H1 (cell line): ENCODE measurements at regions not wholly inside any gene's neighbourhood (a gene's known extent, or its start where the extent isn't known, plus 50 kb on each side); places are given as distances from the start of the nearest gene placed in this dataset.

Source experiments
- SP1 ChIP-seq: IDR thresholded peaks from 2 replicates; pipeline ENCODE4 v1.6.1; 2011; ENCODE audit warnings: low read depth, low read length
- TF ChIP-seq, protein P1 (sequence below): IDR thresholded peaks from 2 replicates; pipeline ENCODE4 v1.6.1; 2012; ENCODE audit warnings: low read length, inconsistent platforms

DNA sequence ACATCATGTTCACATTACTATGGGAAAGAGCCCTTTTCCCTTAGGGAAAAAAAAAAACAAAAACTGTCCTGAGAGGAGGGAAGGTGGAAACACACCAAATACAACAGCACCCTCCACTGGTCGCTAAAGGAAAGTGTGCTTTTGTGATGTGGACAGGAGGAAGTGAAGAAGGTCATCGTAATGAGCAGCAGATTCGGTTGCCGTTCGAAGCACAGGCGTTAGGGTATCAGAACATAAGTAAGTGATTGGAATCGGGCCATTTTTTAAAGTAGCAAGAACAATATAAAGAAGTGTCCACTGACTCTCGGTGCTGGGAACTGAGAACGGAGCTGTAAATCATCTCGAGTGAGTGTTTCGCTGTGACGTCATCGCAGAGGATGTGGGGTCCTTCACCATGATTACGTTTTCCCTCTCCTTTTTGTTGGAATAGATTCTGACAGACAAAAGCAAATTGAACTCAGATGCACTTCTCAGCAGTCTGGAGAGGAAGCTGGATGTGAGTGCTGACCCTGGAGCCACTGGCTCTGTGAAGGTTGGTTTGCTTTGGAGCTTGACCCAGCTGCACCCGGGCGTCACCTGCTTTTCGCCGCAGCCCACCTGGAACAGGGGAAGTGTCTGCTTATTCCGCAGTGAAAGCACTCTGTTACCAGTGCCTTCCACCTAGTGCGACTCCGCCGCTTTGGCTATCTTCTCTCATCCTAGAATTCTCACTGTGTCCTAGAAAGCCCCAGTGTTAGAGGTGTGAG is 203.6 kb upstream of the GMDS start (continued):
- TF ChIP-seq, protein P1, sequence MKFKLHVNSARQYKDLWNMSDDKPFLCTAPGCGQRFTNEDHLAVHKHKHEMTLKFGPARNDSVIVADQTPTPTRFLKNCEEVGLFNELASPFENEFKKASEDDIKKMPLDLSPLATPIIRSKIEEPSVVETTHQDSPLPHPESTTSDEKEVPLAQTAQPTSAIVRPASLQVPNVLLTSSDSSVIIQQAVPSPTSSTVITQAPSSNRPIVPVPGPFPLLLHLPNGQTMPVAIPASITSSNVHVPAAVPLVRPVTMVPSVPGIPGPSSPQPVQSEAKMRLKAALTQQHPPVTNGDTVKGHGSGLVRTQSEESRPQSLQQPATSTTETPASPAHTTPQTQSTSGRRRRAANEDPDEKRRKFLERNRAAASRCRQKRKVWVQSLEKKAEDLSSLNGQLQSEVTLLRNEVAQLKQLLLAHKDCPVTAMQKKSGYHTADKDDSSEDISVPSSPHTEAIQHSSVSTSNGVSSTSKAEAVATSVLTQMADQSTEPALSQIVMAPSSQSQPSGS: no peak
- no peak for TF ChIP-seq SP1
